ENCODE measurements at regions not wholly inside any gene's neighbourhood (a gene's known extent, or its start where the extent isn't known, plus 50 kb on each side); places are given as distances from the start of the nearest gene placed in this dataset.

- TF ChIP-seq, protein P1, sequence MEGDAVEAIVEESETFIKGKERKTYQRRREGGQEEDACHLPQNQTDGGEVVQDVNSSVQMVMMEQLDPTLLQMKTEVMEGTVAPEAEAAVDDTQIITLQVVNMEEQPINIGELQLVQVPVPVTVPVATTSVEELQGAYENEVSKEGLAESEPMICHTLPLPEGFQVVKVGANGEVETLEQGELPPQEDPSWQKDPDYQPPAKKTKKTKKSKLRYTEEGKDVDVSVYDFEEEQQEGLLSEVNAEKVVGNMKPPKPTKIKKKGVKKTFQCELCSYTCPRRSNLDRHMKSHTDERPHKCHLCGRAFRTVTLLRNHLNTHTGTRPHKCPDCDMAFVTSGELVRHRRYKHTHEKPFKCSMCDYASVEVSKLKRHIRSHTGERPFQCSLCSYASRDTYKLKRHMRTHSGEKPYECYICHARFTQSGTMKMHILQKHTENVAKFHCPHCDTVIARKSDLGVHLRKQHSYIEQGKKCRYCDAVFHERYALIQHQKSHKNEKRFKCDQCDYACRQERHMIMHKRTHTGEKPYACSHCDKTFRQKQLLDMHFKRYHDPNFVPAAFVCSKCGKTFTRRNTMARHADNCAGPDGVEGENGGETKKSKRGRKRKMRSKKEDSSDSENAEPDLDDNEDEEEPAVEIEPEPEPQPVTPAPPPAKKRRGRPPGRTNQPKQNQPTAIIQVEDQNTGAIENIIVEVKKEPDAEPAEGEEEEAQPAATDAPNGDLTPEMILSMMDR (IDR thresholded peaks at IDR 0.05; ENCODE audit: low read length): no peak
- no peak for TF ChIP-seq EZH2 (IDR thresholded peaks at IDR 0.05; ENCODE audit: borderline replicate concordance, low read length)
Measured at GRCh38 chr9:29063031-29063430, 1489.8 kb upstream of the C9orf72 start.
